HG02623 (cell line): ENCODE measurements at regions not wholly inside any gene's neighbourhood (a gene's known extent, or its start where the extent isn't known, plus 50 kb on each side); places are given as distances from the start of the nearest gene placed in this dataset.
"Not testable (repeated sequence)": the region's sequence is repeated elsewhere in the genome, so short reads cannot be mapped to it uniquely, and the experiment has no call there.

ENCODE experiments used
- ATAC-seq: cut with Tn5 transposase; IDR thresholded peaks from one replicate; pipeline ENCODE4 v1.9.1; 2021; ENCODE audit warnings: moderate library complexity; ENCODE audit not compliant: unreplicated experiment

- ATAC-seq, result no peak
These were observed 742.6 kb downstream of the TMEM121 start for GRCh38 chr14:106269029-106269428.

GRCh38 chr14:106269451-106270204, 743.2 kb downstream of the TMEM121 start:
- ATAC-seq, result no peak

DNA sequence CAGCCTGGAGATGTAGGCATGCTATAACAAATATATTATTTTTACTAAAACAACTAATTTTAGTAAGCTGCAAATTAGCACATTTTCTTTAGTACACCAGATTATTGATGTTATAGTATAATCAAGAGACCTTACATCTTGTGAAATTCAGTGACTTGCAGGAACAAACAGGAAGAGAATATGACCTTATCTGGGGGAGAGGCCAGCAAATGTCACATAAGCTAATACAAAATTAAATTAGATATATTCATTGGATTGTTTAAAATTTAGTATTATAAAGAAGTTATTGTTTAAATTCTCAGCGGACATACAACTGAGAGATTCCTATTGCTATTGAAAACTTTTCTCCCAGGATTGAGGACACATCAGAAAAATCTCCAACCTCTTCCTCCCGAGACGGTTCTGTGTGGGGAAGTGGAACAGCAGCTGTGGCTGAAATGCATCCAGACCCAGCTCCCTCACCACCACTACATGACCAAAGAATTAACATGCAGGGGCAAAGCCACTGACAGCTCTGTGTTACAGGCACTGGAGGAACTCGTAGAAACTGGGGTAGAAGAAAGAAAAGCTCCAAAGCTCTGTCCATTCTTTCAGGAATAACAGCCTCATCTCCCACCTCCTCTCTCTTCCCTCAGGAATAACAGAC, 744.2 kb downstream of the TMEM121 start:
- not testable (repeated sequence) for ATAC-seq

- no peak for ATAC-seq
These were observed 750.2 kb downstream of the TMEM121 start for GRCh38 chr14:106276326-106277267.

DNA sequence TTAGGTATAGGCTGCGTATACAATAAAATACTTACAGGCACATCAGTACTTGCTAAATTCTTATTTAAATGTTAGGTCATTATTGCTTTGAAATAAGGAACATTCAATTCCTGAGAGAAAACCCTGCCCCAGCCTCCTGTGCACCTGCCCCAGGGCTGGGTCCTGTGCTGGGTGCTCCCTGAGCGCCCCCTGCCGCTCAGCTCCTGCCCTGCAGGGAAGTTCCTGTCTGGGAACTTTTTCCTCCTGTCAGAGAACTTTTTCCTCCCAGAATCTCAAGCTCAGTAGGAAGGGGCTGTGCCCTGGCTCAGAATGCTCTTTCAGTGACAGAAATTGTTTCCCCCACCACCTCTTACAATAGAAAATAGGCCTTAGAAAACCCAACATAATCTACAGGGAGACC, 751.1 kb downstream of the TMEM121 start:
- ATAC-seq, result no peak

DNA sequence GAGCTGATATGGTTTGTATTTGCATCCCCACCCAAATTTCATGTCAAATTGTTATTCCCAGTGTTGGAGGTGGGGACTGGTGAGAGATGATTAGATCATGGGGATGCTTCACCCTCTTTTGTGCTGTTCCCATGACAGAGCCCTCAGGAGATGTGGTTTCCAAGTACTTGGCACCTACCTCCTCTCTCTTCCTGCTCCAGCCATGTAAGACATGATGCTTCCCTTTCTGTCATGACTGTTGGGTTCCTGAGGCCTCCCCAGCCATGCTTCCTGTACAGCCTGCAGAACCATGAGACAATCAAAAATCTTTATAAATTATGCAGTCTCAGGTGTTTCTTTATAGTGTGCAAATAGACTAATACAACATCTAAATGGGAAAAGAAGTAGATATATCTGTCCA, 754.5 kb downstream of the TMEM121 start:
- no peak for ATAC-seq

DNA sequence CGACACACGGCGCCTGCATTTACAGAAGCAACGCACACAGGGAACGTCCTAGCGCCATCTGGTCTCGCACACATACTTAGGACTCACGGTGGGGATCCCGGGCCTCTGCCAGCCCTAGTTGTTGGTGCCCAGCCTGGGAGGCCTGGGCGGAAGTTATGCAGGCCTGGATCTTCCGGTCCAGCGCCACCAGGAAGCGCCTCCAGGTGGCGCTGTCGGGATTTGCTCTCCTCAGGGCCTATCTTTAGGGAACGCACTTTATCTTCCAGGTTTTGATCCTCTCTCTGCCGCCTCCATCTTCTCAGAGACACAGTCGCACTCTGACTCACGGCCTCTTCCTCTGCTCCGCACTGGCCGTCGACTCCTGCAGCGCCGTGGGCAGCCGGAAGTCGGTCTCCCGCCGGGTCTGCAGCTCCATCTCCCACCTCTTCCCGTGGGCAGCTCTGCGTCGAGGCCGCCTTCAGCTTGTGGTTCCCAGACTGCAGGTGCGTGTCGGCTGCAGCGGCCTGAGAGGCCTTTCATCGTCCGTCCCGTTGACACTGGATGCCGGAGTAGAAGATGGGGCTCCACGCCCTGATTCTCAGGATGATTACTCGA, 760.4 kb downstream of the TMEM121 start:
- no peak for ATAC-seq

- no peak for ATAC-seq
These were observed 761.1 kb downstream of the TMEM121 start for GRCh38 chr14:106287506-106287905.

DNA sequence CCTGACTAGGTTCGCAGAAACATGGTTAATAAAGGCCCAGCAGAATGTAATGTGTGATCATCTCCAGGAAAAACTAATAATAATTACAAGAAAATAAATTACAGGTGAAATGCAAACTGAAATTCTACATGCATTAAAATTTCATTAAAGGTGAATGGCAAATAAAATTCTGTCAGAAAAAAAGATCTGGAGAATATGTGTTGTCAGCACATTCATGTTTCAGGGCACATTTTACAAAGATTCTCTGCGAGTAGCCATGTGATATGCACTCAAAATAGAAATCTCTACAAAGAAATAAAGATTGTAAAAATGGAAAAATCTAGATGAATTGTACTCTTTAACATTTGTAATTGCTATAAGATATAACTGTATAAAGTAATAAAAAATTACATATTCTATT, 765.2 kb downstream of the TMEM121 start:
- ATAC-seq, result no peak

DNA sequence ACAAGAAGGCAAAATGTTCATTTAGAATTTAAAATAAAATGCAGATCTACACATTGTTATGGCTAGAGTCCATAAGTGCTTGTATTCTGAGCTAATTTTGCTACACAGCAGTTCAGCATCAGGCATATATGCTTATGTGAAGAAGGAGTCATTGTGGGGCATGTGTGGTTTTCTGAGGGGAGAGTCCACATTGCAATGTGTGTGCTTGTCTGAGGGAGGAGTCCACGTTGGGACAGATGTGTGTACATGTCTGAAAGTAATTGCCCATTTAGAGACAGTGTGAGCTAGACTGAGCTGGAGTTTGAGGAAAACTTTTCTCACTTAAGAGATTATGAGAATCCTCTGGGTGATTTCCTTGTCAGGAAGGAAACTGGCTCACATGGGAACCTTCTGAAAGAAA, 767.9 kb downstream of the TMEM121 start:
- ATAC-seq, result no peak

DNA sequence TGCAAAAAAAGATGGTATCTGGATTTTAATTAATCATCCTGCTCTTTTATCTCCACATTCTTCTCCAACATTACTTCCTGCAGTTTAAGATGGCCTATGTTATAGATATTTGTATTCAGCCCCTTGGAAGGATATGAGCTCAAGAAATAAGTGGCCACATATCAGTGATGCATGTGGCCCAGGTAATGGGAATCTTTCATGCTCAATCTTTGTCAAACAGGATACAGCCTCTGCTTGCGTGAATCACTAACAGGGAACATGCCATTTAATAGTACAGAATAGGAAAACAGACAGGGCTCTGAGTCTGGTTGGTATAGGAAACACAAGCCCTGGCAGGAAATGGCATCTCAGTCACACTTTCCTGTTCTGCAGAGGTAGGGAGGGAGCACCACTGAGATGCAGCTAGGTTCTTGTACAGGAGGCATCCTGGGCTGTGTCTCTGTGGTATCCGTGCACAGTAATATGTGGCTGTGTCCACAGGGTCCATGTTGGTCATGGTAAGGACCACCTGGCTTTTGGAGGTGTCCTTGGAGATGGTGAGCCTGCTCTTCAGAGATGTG, 774.6 kb downstream of the TMEM121 start:
- ATAC-seq, result not testable (repeated sequence)

DNA sequence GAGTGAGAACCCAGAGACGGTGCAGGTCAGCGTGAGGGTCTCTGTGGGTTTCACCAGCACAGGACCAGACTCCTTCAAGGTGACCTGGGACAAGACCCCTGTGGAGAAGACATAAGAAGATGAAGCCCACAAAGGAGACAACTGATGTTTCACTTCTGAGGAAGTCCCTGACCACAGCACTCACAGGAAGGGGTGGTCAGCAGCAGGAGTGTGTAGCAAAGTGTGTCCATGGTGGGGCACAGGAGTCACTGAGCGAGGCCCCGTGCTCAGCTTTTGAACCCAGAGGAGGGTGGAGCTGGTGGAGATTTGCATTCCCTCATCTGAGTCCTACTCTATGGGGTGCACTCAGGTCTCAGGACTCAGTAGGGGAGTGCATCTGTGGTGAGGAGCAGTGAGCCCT, 775.2 kb downstream of the TMEM121 start:
- not testable (repeated sequence) for ATAC-seq

- ATAC-seq, result no peak
These were observed 776.3 kb downstream of the TMEM121 start for GRCh38 chr14:106302661-106303060.

GRCh38 chr14:106304271-106304670, 777.9 kb downstream of the TMEM121 start:
- ATAC-seq, result no peak

DNA sequence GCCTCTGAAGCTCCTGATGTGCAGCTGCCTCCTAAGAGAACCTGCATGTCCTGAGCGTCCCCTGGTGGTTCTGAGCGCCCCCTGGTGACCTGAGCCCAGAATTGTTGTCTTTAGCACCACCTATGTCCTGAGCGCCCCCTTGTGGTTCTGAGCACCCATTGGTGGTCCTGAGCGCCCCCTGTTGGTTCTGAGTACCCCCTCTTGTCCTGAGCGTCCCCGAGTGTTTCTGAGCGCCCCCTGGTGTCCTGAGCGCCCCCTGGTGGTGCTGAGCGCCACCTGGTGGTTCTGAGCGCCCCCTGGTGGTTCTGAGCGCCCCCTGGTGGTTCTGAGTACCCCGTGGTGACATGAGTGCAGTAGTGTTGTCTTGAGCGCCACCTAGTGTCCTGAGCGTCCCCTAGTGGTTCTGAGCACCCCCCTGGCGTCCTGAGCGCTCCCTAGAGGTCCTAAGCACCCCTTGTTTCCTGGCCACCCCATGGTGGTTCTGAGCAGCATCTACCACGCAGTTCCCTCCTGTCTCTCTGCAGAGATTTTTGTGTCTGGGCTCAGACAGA, 782.5 kb downstream of the TMEM121 start:
- ATAC-seq, result peak; percentile 89

- ATAC-seq, result no peak
These were observed 783.0 kb downstream of the TMEM121 start for GRCh38 chr14:106309423-106309822.

DNA sequence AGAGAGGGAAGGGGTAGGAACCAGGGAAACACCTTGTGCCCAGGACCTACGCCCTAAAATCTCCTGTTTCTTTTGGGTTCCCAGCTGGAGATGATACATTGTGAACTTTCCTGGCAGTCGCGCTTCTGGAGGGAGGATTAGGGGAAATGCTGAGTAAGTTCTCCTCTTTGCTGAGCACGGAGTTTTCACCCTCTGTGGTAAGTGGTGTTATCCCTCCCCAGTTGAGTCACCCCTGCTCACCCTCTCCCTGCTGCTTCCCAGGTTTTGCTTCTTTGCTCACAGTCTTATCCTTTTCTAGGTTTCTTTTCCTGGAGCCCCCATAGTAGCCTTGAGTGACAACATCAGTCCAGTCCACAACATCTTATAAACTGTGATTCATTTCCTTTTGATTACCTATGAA, 789.1 kb downstream of the TMEM121 start:
- ATAC-seq, result no peak

- ATAC-seq, result no peak
These were observed 791.2 kb downstream of the TMEM121 start for GRCh38 chr14:106317593-106317992.

DNA sequence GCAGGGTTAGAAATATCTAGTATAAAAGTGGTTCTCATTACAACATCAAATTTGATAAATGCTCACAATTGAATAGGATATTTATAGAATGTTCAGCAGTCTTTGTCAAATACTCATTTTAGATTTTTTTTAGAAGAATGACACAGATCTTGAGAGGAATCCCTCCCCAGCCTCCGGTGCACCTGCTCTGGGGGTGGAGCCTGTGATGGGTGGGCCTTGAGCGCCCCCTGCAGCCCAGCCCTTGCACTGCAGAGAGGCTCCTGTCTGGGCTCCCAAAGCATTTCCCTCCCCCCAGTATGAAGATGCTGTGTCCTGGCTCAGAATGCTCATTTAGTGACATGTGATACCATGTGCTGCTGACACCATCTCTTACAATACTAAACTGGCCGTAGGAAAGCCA, 792.3 kb downstream of the TMEM121 start:
- no peak for ATAC-seq

GRCh38 chr14:106323970-106324369, 797.6 kb downstream of the TMEM121 start:
- not testable (repeated sequence) for ATAC-seq
